ENCODE measurements at regions not wholly inside any gene's neighbourhood (a gene's known extent, or its start where the extent isn't known, plus 50 kb on each side); places are given as distances from the start of the nearest gene placed in this dataset.

GRCh38 chr4:117971403-117971802 lies 62.9 kb upstream of the NDST3 start:
- TF ChIP-seq BACH2 (CRISPR knock-in tag; IDR thresholded peaks at IDR 0.05; ENCODE audit: borderline replicate concordance), result no peak
- TF ChIP-seq ZFP3 (CRISPR knock-in tag; IDR thresholded peaks at IDR 0.05), result no peak
- TF ChIP-seq OSR1 (CRISPR knock-in tag; IDR thresholded peaks at IDR 0.05), result no peak
- ATAC-seq, result peak; percentile 81

- TF ChIP-seq SNAI2 (CRISPR knock-in tag; IDR thresholded peaks at IDR 0.05) (no peak), ESRRG (CRISPR knock-in tag; IDR thresholded peaks at IDR 0.05) (no peak), ZC3H10 (CRISPR knock-in tag; IDR thresholded peaks at IDR 0.05) (no peak), ISL1 (CRISPR knock-in tag; IDR thresholded peaks at IDR 0.05) (no peak), ZNF565 (CRISPR knock-in tag; conservative IDR thresholded peaks at IDR 0.05; ENCODE audit: low read depth) (no peak), ARNTL (CRISPR knock-in tag; IDR thresholded peaks at IDR 0.05; ENCODE audit: borderline replicate concordance, low read depth) (no peak), OSR1 (CRISPR knock-in tag; IDR thresholded peaks at IDR 0.05) (no peak), RARB (CRISPR knock-in tag; IDR thresholded peaks at IDR 0.05) (no peak)
- ATAC-seq, result no peak
Observed at GRCh38 chr4:117983541-117984365, 50.5 kb upstream of the NDST3 start.

- TF ChIP-seq CSDC2 (CRISPR knock-in tag; IDR thresholded peaks at IDR 0.05) (no peak), CREB5 (CRISPR knock-in tag; IDR thresholded peaks at IDR 0.05; ENCODE audit: low read depth) (no peak), ESRRG (CRISPR knock-in tag; IDR thresholded peaks at IDR 0.05) (no peak), PATZ1 (CRISPR knock-in tag; IDR thresholded peaks at IDR 0.05; ENCODE audit: borderline replicate concordance) (no peak), ZFP30 (CRISPR knock-in tag; IDR thresholded peaks at IDR 0.05) (no peak), OSR1 (CRISPR knock-in tag; IDR thresholded peaks at IDR 0.05) (no peak), POU6F1 (CRISPR knock-in tag; IDR thresholded peaks at IDR 0.05; ENCODE audit: borderline replicate concordance, low read depth) (no peak), PPARA (CRISPR knock-in tag; IDR thresholded peaks at IDR 0.05; ENCODE audit: borderline replicate concordance) (no peak), ARNTL (CRISPR knock-in tag; IDR thresholded peaks at IDR 0.05; ENCODE audit: borderline replicate concordance, low read depth) (no peak), ZNF70 (CRISPR knock-in tag; IDR thresholded peaks at IDR 0.05) (no peak), TCF4 (CRISPR knock-in tag; IDR thresholded peaks at IDR 0.05; ENCODE audit: borderline replicate concordance) (no peak), BACH2 (CRISPR knock-in tag; IDR thresholded peaks at IDR 0.05; ENCODE audit: borderline replicate concordance) (no peak), SNAI2 (CRISPR knock-in tag; IDR thresholded peaks at IDR 0.05) (no peak), TOX (CRISPR knock-in tag; IDR thresholded peaks at IDR 0.05; ENCODE audit: borderline replicate concordance) (no peak), ZFP3 (CRISPR knock-in tag; IDR thresholded peaks at IDR 0.05) (no peak), ZNF8 (CRISPR knock-in tag; IDR thresholded peaks at IDR 0.05) (no peak), TSHZ2 (CRISPR knock-in tag; IDR thresholded peaks at IDR 0.05) (no peak), ZC3H10 (CRISPR knock-in tag; IDR thresholded peaks at IDR 0.05) (no peak)
- no peak for ATAC-seq
Observed at GRCh38 chr4:117984366-117984680, 50.0 kb upstream of the NDST3 start.
